ENCODE measurements at regions not wholly inside any gene's neighbourhood (a gene's known extent, or its start where the extent isn't known, plus 50 kb on each side); places are given as distances from the start of the nearest gene placed in this dataset.

GRCh38 chr11:69562302-69562701, 78.7 kb upstream of the CCND1 start (continued):
- TF ChIP-seq CLOCK (CRISPR knock-in tag; IDR thresholded peaks at IDR 0.05; ENCODE audit: borderline replicate concordance) (no peak), GTF2E2 (tag; IDR thresholded peaks at IDR 0.05) (no peak), RUNX1 (IDR thresholded peaks at IDR 0.05; ENCODE audit: low read depth) (no peak), MTA1 (IDR thresholded peaks at IDR 0.05; ENCODE audit: borderline replicate concordance) (no peak)

- ChIA-PET CTCF (ENCODE audit: low intra/inter-chr PET ratio) (no interaction called here), POLR2A (no interaction called here)
- no peaks in the 10 kb centered on the region for H3K4me1 ChIP-seq (replicated peaks in 1 of 2; ENCODE audit: control insufficient read depth in 2 of 2, insufficient read depth in 2 of 2, low read length in 2 of 2)
- no peaks in the 10 kb centered on the region for H3K79me2 ChIP-seq (ENCODE audit: control insufficient read depth, insufficient read depth, low read length)
- no peaks in the 10 kb centered on the region for H4K20me1 ChIP-seq (replicated peaks; ENCODE audit: control insufficient read depth, insufficient read depth, low read length)
- H3K9me1 ChIP-seq (ENCODE audit: control insufficient read depth, insufficient read depth, low read length): no peaks in the 10 kb centered on the region
- BruUV-seq (replicated peaks): no TSS peak
- in situ Hi-C loops (cut with MboI): no loop called here
- TF ChIP-seq NUFIP1 (IDR thresholded peaks at IDR 0.05; ENCODE audit: partially characterized antibody): no peak
- TF ChIP-seq PCBP1 (IDR thresholded peaks at IDR 0.05; ENCODE audit: low read depth, low read length, poor library complexity, severe bottlenecking): no peak
- TF ChIP-seq ARHGAP35 (IDR thresholded peaks at IDR 0.05; ENCODE audit: partially characterized antibody): no peak
- no peak for TF ChIP-seq RNF2 (IDR thresholded peaks at IDR 0.05)
- no peak for TF ChIP-seq CBX1 (IDR thresholded peaks at IDR 0.05; ENCODE audit: low read depth)
- no peak for TF ChIP-seq ZFP1 (CRISPR knock-in tag; IDR thresholded peaks at IDR 0.05)
- TF ChIP-seq POLR2G (IDR thresholded peaks at IDR 0.05; ENCODE audit: low read depth, low read length): no peak
- TF ChIP-seq ZNF77 (CRISPR knock-in tag; IDR thresholded peaks at IDR 0.05): no peak
- TF ChIP-seq CBFA2T3 (IDR thresholded peaks at IDR 0.05): no peak
- TF ChIP-seq GATA2 (CRISPR knock-in tag; IDR thresholded peaks at IDR 0.05): no peak
- TF ChIP-seq HNRNPK (IDR thresholded peaks at IDR 0.05; ENCODE audit: low read depth, low read length, poor library complexity, severe bottlenecking): no peak
- TF ChIP-seq E2F1 (CRISPR knock-in tag; IDR thresholded peaks at IDR 0.05): no peak
- TF ChIP-seq ZFP36 (IDR thresholded peaks at IDR 0.05; ENCODE audit: low read depth, low read length, partially characterized antibody): no peak
- TF ChIP-seq LARP7 (IDR thresholded peaks at IDR 0.05): no peak
- TF ChIP-seq SMC3 (conservative IDR thresholded peaks at IDR 0.05; ENCODE audit: insufficient read depth, low read depth, low read length): no peak
- no peak overlapping the region for H3K4me3 ChIP-seq
- ATAC-seq: no peak
- no peaks in the 10 kb centered on the region; the same call in 1 of the 2 replicates for H3K9me3 ChIP-seq (replicated peaks; ENCODE audit: control insufficient read depth, insufficient read depth, low read depth, low read length)
- no peak overlapping the region for H2AFZ ChIP-seq (ENCODE audit: low read depth, low read length)
- H3K4me2 ChIP-seq (ENCODE audit: insufficient read depth, low read length): no peak overlapping the region
- H3K27me3 ChIP-seq (ENCODE audit: control insufficient read depth in 2 of 2, insufficient read depth in 2 of 2, low read length in 2 of 2): peaks cover 0 to 26% of the 10 kb centered on the region in 2 experiments; a peak in 3 of 5 replicates
- no peaks in the 10 kb centered on the region for H3K36me3 ChIP-seq (ENCODE audit: control insufficient read depth, insufficient read depth, low read length)
- FAIRE-seq: no peak
- intact Hi-C loops (cut with micrococcal nuclease): no loop called here
- WGBS (ENCODE audit: insufficient coverage, low coverage, missing lambda C conversion rate): 0% methylated on average over 4 of the region's 4 CpGs
- DNase-seq (ENCODE audit: extremely low read depth in 1 of 4, low spot score in 3 of 4): no peak
- H3K27ac ChIP-seq (ENCODE audit: extremely low read depth, low read depth, low read length): no peak overlapping the region
- no peak overlapping the region for H3K9ac ChIP-seq (ENCODE audit: insufficient read depth in 1 of 2, low read depth in 2 of 2, low read length in 2 of 2)
Measured at GRCh38 chr11:69562816-69563215, 78.1 kb upstream of the CCND1 start.
